CD4-positive, CD25-positive, alpha-beta regulatory T cell (primary cell): ENCODE measurements at regions not wholly inside any gene's neighbourhood (a gene's known extent, or its start where the extent isn't known, plus 50 kb on each side); places are given as distances from the start of the nearest gene placed in this dataset.

ENCODE experiments used
- ATAC-seq, 2 donors: fragments of 150-1000 bp; cut with Tn5 transposase; one replicate each; pipeline ENCODE4 v1.10.0; 2021; ENCODE audit warnings: low read depth in 2 of 2, moderate number of reproducible peaks in 2 of 2, moderate library complexity in 1 of 2
- DNase-seq, 3 donors: peaks; one replicate each; pipeline versions ENCODE4 v3.0.0 to v3.0.0-alpha.2; 2012 to 2022; ENCODE audit warnings: mixed read lengths in 1 of 3
- H3K27ac ChIP-seq: one replicate; pipeline ENCODE4 v1.7.0; 2013; ENCODE audit warnings: mild to moderate bottlenecking, low read length; ENCODE audit not compliant: insufficient read depth, poor library complexity, severe bottlenecking
- H3K27me3 ChIP-seq: one replicate; pipeline ENCODE4 v1.7.0; 2013; ENCODE audit warnings: low read length; ENCODE audit not compliant: control insufficient read depth, insufficient read depth
- H3K36me3 ChIP-seq: one replicate; pipeline ENCODE4 v1.7.0; 2013; ENCODE audit warnings: mild to moderate bottlenecking, low read length, moderate library complexity; ENCODE audit not compliant: control insufficient read depth, insufficient read depth
- H3K4me1 ChIP-seq: 2 replicates; pipeline ENCODE4 v1.7.0; 2013; ENCODE audit warnings: mild to moderate bottlenecking, low read length; ENCODE audit not compliant: insufficient read depth, control insufficient read depth, poor library complexity, severe bottlenecking
- H3K4me3 ChIP-seq: one replicate; pipeline ENCODE4 v1.7.0; 2013; ENCODE audit warnings: low read depth, mild to moderate bottlenecking, low read length, moderate library complexity
- H3K9me3 ChIP-seq, 2 experiments: 1 replicate in 1 of 2; 2 replicates in 1 of 2; pipeline ENCODE4 v1.7.0; 2013; ENCODE audit warnings: low read length in 2 of 2, mild to moderate bottlenecking in 1 of 2, moderate library complexity in 1 of 2; ENCODE audit not compliant: control insufficient read depth in 2 of 2
- H3K27ac Mint-ChIP-seq, 3 donors: one replicate each; pipeline ENCODE4 v1.8.0; 2020 to 2022; ENCODE audit warnings: mild to moderate bottlenecking in 3 of 3, mixed read lengths in 3 of 3, moderate library complexity in 2 of 3
- H3K27me3 Mint-ChIP-seq: one replicate; pipeline ENCODE4 v1.8.0; 2022; ENCODE audit warnings: mild to moderate bottlenecking, mixed read lengths
- H3K36me3 Mint-ChIP-seq: one replicate; pipeline ENCODE4 v1.8.0; 2020; ENCODE audit warnings: mixed read lengths
- H3K4me1 Mint-ChIP-seq, 4 donors: one replicate each; pipeline ENCODE4 v1.8.0; 2020 to 2022; ENCODE audit warnings: mixed read lengths in 4 of 4, mild to moderate bottlenecking in 1 of 4
- H3K4me3 Mint-ChIP-seq, 4 donors: one replicate each; pipeline ENCODE4 v1.8.0; 2020 to 2022; ENCODE audit warnings: mild to moderate bottlenecking in 4 of 4, mixed read lengths in 4 of 4, moderate library complexity in 3 of 4
- H3K9me3 Mint-ChIP-seq, 7 donors: one replicate each; pipeline ENCODE4 v1.8.0; 2020 to 2022; ENCODE audit warnings: mixed read lengths in 7 of 7, mild to moderate bottlenecking in 3 of 7, moderate library complexity in 2 of 7

DNA sequence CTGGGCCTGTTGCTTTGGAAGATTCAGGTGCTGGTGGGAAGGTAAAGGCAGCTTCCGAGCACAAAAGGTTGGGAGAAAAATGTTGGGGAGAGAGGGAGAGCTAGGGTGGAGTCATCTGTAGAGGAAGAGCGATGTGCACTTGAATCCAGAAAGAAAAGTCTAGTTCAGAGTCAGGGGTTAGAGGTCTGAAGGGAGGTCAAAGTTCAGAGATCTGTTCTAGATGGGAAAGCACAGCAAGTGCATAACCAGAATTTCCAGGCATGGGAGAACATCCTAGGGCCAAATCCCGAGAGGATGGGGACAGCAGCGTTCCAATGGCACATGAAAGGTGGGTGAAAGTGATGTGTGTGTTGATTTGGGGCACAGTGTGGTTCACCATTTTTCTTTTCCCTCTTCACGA lies 51.5 kb upstream of the MKLN1 start:
- Mint-ChIP-seq H3K4me1 (peaks cover 0 to 5% (median 0%) of the 10 kb centered on the region in 4 donors), H3K27ac (no peak overlapping the region)

DNA sequence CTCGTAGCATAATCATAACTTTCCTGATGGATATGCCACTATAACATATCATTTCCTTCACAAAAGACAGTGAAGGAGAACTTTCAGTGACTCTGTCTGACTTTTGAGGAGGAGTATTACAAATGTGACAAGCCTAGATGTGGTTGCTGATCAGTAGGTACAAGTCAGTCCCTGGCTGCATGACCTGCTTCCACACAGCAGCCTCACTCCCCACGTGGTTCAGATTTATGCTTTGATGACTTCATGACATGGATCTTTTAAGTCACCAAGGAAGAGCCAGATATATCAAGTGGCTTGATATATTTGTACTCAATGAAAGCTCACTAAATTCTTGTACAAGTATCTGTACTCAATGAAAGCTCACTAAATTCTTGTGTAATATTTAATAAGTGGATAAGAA lies 50.9 kb upstream of the MKLN1 start:
- Histone ChIP-seq H3K9me3 (no peaks in the 10 kb centered on the region), H3K27ac (no peak overlapping the region), H3K36me3 (no peaks in the 10 kb centered on the region), H3K27me3 (no peaks in the 10 kb centered on the region), H3K4me3 (no peak overlapping the region), H3K4me1 (no peaks in the 10 kb centered on the region)
- no peaks in the 10 kb centered on the region for H3K36me3 Mint-ChIP-seq
- H3K4me3 Mint-ChIP-seq: no peak overlapping the region
- peaks cover 0 to 7% (median 0%) of the 10 kb centered on the region in 7 donors for H3K9me3 Mint-ChIP-seq
- H3K4me1 Mint-ChIP-seq: peaks cover 0 to 5% (median 0%) of the 10 kb centered on the region in 4 donors
- ATAC-seq (no peak), DNase-seq (no peak)
- no peak overlapping the region for H3K27ac Mint-ChIP-seq
- peaks cover 4% of the 10 kb centered on the region for H3K27me3 Mint-ChIP-seq

More for the DNA sequence above, 51.5 kb upstream of the MKLN1 start:
- Histone ChIP-seq H3K9me3 (no peaks in the 10 kb centered on the region), H3K4me1 (no peaks in the 10 kb centered on the region), H3K27me3 (no peaks in the 10 kb centered on the region), H3K4me3 (no peak overlapping the region), H3K36me3 (no peaks in the 10 kb centered on the region), H3K27ac (no peak overlapping the region)
- peaks cover 4% of the 10 kb centered on the region for H3K27me3 Mint-ChIP-seq
- H3K9me3 Mint-ChIP-seq: peaks cover 0 to 7% (median 0%) of the 10 kb centered on the region in 7 donors
- ATAC-seq (no peak), DNase-seq (no peak)
- no peak overlapping the region for H3K4me3 Mint-ChIP-seq
- H3K36me3 Mint-ChIP-seq: no peaks in the 10 kb centered on the region
